Duodenal mucosa (tissue), 2 donors: ENCODE measurements at regions not wholly inside any gene's neighbourhood (a gene's known extent, or its start where the extent isn't known, plus 50 kb on each side); places are given as distances from the start of the nearest gene placed in this dataset.

Source experiments
- H3K27ac ChIP-seq: one replicate; pipeline ENCODE4 v1.7.0; 2013; ENCODE audit warnings: low read depth, low read length
- H3K27me3 ChIP-seq, 2 donors: one replicate each; pipeline ENCODE4 v1.7.0; 2013; ENCODE audit warnings: low read length in 2 of 2, control low read depth in 1 of 2; ENCODE audit not compliant: insufficient read depth in 2 of 2, control insufficient read depth in 1 of 2
- H3K36me3 ChIP-seq, 2 donors: one replicate each; pipeline ENCODE4 v1.7.0; 2013; ENCODE audit warnings: low read length in 2 of 2, control low read depth in 1 of 2; ENCODE audit not compliant: insufficient read depth in 2 of 2, control insufficient read depth in 1 of 2
- H3K4me1 ChIP-seq, 2 donors: one replicate each; pipeline ENCODE4 v1.7.0; 2013; ENCODE audit warnings: low read length in 2 of 2, control low read depth in 1 of 2; ENCODE audit not compliant: insufficient read depth in 2 of 2, control insufficient read depth in 1 of 2
- H3K4me3 ChIP-seq, 2 donors: one replicate each; pipeline ENCODE4 v1.7.0; 2013; ENCODE audit warnings: low read length in 2 of 2, low read depth in 1 of 2
- H3K9ac ChIP-seq, 2 donors: one replicate each; pipeline ENCODE4 v1.7.0; 2013; ENCODE audit warnings: low read length in 2 of 2, low read depth in 1 of 2
- H3K9me3 ChIP-seq, 2 donors: one replicate each; pipeline ENCODE4 v1.7.0; 2013; ENCODE audit warnings: low read length in 2 of 2, control low read depth in 1 of 2; ENCODE audit not compliant: control insufficient read depth in 1 of 2

DNA sequence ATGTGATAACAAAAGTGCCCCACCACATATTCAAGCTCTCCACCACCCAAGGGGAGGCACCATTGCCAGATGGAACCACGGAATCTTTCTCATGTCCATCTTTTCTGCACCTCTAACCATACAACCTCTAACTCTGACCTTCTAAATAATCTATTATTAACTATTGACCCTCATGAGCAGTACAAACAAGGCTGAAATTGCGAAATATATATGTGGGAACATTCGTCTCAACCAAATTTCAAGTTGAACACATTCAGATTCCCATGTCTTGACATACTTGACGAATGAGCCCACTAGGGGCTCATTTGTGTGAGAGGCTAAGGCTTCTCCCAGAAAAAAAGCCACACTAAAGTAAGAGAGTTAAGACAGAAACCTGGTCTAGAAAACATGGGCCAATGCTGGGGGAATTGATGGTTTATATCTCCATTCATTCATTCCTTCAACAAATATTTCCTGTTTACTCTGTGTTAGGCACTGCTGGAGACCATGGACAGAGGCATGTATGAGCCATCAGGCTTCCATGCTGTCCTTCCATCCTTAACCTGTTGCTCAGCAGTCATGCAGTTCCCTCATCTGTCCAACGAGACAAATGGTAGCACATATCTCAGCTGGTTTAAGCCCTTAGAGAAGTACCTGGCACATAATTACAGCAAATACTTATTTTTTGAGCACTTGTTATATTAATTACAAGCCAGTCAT lies 130.4 kb downstream of the ESM1 start:
- H3K9ac ChIP-seq: no peak overlapping the region
- H3K27me3 ChIP-seq: no peaks in the 10 kb centered on the region
- peaks cover 9 to 17% of the 10 kb centered on the region in 2 donors for H3K9me3 ChIP-seq
- no peak overlapping the region for H3K27ac ChIP-seq
- no peak overlapping the region for H3K4me3 ChIP-seq
- no peaks in the 10 kb centered on the region for H3K4me1 ChIP-seq
- no peaks in the 10 kb centered on the region for H3K36me3 ChIP-seq

DNA sequence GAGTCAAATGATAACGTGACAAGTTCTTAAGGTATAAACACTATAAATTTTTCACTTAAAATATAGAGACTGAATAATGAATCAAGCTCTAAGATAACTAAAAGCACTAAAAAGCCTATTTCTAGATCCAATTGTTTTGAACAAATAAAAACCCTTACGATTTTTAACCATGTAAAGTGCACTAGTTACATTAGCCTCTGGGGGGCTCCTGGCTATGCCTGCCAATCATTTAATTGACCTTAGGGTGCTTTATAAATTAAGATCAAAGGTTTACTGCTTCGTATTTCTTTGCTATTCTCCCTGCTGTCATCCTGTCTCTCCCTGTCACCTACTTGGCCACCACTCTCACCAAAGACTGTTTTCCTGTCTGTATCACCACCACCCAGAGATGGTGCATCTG lies 133.4 kb downstream of the ESM1 start:
- Histone ChIP-seq H3K9me3 (no peaks in the 10 kb centered on the region), H3K4me3 (no peak overlapping the region), H3K4me1 (no peaks in the 10 kb centered on the region), H3K36me3 (no peaks in the 10 kb centered on the region), H3K27me3 (no peaks in the 10 kb centered on the region), H3K27ac (no peak overlapping the region), H3K9ac (no peak overlapping the region)

GRCh38 chr5:54851449-54851848 lies 133.9 kb downstream of the ESM1 start:
- H3K27ac ChIP-seq: no peak overlapping the region
- no peaks in the 10 kb centered on the region for H3K4me1 ChIP-seq
- no peaks in the 10 kb centered on the region for H3K27me3 ChIP-seq
- no peaks in the 10 kb centered on the region for H3K36me3 ChIP-seq
- H3K9ac ChIP-seq: no peak overlapping the region
- H3K9me3 ChIP-seq: no peaks in the 10 kb centered on the region
- H3K4me3 ChIP-seq: no peak overlapping the region

DNA sequence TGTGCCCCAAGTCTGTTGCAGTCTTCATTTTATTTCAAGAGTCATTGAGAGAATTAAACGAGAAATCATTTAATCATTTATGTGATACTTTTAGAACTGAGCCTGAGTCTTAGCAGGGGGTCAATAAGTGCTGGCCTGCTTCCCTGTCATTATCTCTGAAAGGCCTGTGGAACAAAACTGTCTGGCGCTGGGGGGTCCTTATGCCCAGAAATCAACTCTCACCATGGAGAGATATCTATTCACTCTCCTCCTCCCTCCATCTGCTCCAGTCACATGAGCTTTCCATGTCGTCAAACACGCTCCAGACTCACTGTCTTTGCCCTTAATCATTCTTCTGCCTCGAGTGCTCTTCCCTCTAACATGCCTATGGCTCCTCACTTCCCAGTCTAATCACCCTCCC lies 136.8 kb downstream of the ESM1 start:
- no peak overlapping the region for H3K4me3 ChIP-seq
- no peaks in the 10 kb centered on the region for H3K36me3 ChIP-seq
- H3K9me3 ChIP-seq: no peaks in the 10 kb centered on the region
- H3K27ac ChIP-seq: no peak overlapping the region
- no peaks in the 10 kb centered on the region for H3K4me1 ChIP-seq
- H3K27me3 ChIP-seq: no peaks in the 10 kb centered on the region
- H3K9ac ChIP-seq: no peak overlapping the region

- H3K9me3 ChIP-seq: no peaks in the 10 kb centered on the region
- H3K4me1 ChIP-seq: no peaks in the 10 kb centered on the region
- no peak overlapping the region for H3K9ac ChIP-seq
- H3K4me3 ChIP-seq: no peak overlapping the region
- no peaks in the 10 kb centered on the region for H3K36me3 ChIP-seq
- H3K27ac ChIP-seq: no peak overlapping the region
- H3K27me3 ChIP-seq: no peaks in the 10 kb centered on the region
These were observed 139.8 kb downstream of the ESM1 start for GRCh38 chr5:54845567-54845941.

- Histone ChIP-seq H3K27ac (no peak overlapping the region), H3K9ac (peak overlapping the region in 1 of 2 donors; percentile 36), H3K36me3 (no peaks in the 10 kb centered on the region), H3K4me1 (no peaks in the 10 kb centered on the region), H3K4me3 (peak overlapping the region; percentile 28 to 60), H3K27me3 (no peaks in the 10 kb centered on the region), H3K9me3 (no peaks in the 10 kb centered on the region)
These were observed 140.4 kb downstream of the ESM1 start for GRCh38 chr5:54844905-54845566.

DNA sequence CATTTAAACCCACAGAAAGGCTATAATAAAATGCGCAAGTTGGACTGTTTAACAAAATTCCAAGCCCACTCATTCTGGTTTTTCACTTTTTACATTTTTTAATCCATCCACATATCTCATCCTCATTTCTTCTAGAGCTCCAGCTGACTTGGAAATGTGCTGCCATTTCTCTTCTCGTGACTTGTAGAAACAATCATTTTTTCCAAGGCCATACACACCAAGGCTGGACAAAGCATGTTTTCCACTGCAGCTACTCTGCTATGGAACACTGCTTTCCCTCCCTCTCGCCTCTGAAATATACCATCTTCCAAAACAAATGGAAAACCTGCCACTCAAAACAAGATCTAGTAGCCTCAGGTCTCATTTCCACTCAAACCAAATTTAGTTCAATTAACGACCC lies 141.1 kb downstream of the ESM1 start:
- Histone ChIP-seq H3K4me1 (no peaks in the 10 kb centered on the region), H3K9ac (peak overlapping the region in 1 of 2 donors; percentile 36), H3K4me3 (no peak overlapping the region), H3K9me3 (no peaks in the 10 kb centered on the region), H3K27me3 (no peaks in the 10 kb centered on the region), H3K27ac (no peak overlapping the region), H3K36me3 (no peaks in the 10 kb centered on the region)

DNA sequence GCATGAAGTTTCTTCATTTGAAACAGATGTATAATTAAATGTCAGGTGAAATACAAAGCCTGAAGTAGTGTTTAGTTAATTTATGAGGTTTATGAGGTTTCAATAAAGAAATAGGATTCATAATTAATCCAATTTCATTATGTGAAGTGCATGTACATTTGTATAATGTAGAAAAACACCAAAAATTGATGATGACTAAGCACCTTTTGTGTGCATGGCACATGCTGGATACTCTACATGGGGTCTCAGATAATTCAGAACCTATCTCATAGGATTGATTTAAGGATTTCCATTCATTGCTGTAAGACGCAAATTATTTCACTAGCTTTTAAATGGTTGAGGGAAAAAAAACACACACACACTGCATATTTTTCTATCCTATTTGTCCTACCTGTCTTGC lies 143.9 kb downstream of the ESM1 start:
- Histone ChIP-seq H3K9ac (no peak overlapping the region), H3K27ac (no peak overlapping the region), H3K27me3 (no peaks in the 10 kb centered on the region), H3K9me3 (no peaks in the 10 kb centered on the region), H3K4me1 (no peaks in the 10 kb centered on the region), H3K4me3 (no peak overlapping the region), H3K36me3 (no peaks in the 10 kb centered on the region)

DNA sequence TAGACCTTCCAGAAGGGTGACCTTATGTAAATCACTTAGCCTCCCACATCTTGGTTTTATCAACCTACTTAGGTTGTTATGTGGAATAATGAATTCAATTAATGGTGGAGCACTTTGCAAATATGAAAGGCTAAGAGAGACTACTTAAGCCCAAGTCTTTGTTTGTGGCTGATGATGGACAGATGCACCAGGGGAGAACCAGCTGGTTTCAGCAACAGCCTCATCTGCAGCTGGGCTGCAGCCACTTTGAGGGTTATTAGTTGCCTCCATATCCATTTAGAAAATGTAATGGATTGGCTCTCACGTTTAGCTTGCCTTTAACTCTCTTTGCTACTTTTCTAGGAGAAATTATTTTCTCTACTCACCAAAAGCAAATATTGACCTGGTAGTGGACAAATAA lies 146.6 kb downstream of the ESM1 start:
- no peaks in the 10 kb centered on the region for H3K27me3 ChIP-seq
- no peak overlapping the region for H3K9ac ChIP-seq
- H3K27ac ChIP-seq: no peak overlapping the region
- H3K36me3 ChIP-seq: no peaks in the 10 kb centered on the region
- no peak overlapping the region for H3K4me3 ChIP-seq
- no peaks in the 10 kb centered on the region for H3K9me3 ChIP-seq
- peaks cover 0 to 4% of the 10 kb centered on the region in 2 donors for H3K4me1 ChIP-seq

DNA sequence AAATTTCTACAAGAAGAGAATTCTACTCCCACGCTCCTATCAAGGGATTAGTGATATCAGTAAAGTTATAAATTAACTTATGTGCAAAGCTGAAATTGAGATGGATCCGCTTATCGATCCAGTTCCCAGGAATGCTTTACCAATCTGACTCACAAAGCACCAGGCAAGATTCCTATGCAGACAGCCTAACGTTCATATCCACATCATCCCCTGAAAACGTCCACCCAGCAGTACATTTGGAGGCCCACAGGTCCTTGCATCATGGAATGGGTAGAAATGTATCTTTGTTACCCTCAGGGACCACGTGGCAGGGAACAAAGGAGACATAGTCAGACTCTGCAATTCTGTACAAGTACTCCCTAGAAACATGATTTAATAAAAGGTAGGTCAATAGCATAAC lies 147.4 kb downstream of the ESM1 start:
- H3K27me3 ChIP-seq: no peaks in the 10 kb centered on the region
- H3K4me1 ChIP-seq: peaks cover 0 to 4% of the 10 kb centered on the region in 2 donors
- H3K9me3 ChIP-seq: no peaks in the 10 kb centered on the region
- H3K36me3 ChIP-seq: no peaks in the 10 kb centered on the region
- H3K27ac ChIP-seq: no peak overlapping the region
- H3K4me3 ChIP-seq: no peak overlapping the region
- H3K9ac ChIP-seq: no peak overlapping the region
